Activated naive CD4-positive, alpha-beta T cell treated with anti-CD3 and anti-CD28 coated beads, Interleukin-2, amount 50 U/mL, for 16 hours (primary cell): ENCODE measurements at regions not wholly inside any gene's neighbourhood (a gene's known extent, or its start where the extent isn't known, plus 50 kb on each side); places are given as distances from the start of the nearest gene placed in this dataset.
"Not testable (repeated sequence)": the region's sequence is repeated elsewhere in the genome, so short reads cannot be mapped to it uniquely, and the experiment has no call there.

ENCODE experiments used
- DNase-seq: peaks from one replicate; pipeline ENCODE4 v3.0.0-alpha.2; 2020

GRCh38 chr3:159859424-159859823, 129.2 kb upstream of the IL12A start:
- no peak for DNase-seq

DNA sequence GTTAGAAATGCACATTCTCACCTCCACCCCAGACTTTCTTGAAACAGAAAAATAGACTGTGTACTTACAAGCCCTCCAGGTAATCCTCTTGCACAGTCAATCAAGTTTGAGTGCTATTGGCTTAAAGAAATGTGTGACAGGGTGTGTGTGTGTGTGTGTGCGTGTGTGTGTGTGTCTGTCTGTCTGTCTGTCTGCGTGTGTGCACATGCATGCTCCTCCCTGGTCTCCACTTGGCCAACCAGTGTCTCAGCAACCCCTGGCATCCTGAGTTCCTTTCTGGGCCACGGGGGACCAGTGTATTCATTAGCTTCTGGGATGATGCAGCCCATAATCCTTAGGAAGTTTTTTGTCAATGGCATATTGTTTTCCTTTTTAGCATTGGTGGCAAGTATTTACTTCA, 128.8 kb upstream of the IL12A start:
- DNase-seq, result no peak

GRCh38 chr3:159860269-159861116, 128.1 kb upstream of the IL12A start:
- DNase-seq, result no peak

DNA sequence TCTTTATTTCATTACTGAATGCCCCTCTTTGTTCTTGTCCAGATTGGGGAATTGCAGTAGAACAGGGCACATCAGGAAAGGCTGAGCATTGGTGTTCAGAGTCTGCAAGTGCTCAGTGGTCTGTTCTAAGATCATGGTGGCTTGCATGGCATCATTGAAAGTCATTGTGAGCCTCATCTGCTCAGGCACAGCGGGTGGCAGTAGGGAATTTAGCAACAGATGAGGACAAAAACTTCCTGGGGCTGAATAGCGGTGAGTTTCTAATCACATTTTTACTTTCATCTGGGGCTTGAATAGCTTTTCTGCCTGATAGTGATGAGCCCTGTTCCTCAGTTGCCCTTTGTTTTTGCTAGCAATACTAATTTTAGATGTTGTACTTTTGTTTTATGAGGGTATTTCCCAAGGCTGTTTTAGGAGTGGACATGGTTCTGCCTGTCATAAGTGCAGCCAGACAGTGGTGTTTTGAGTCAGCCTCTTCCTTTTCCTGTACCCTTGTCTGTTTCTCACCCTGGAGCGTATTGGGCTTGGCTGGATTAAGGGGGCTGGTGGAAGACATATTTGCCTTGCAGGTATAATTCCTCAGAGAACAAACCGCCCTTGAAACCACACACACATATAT, 127.2 kb upstream of the IL12A start:
- no peak for DNase-seq

DNA sequence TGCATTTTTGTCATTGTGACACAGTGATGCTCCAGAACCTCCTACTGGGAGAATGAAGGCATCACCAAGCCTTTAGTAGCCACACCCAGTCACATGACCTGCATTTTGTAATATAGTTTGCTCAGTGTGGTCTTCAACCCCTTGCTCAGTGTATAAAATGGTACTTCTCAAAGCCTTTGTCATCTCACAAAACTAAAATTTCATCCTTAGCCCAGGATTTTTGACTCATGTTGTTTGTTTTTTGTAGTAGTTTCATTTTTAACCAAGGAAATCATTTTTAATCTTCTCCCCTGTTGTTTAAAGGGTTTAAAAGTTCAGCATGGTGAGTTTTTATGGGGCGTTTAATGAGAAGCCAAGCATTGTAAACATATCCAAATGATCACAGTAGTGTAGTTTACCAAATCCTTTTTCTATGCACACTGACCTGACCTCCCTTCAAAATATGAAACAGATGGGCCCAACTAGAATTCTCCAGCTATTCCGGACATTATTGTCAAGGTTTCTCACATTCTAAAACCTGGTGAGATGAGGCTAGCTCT, 123.5 kb upstream of the IL12A start:
- no peak for DNase-seq

GRCh38 chr3:159866201-159866746, 122.4 kb upstream of the IL12A start:
- no peak for DNase-seq

- no peak for DNase-seq
Observed at GRCh38 chr3:159867372-159867771, 121.3 kb upstream of the IL12A start.

- DNase-seq, result no peak
Observed at GRCh38 chr3:159870723-159871122, 117.9 kb upstream of the IL12A start.

DNA sequence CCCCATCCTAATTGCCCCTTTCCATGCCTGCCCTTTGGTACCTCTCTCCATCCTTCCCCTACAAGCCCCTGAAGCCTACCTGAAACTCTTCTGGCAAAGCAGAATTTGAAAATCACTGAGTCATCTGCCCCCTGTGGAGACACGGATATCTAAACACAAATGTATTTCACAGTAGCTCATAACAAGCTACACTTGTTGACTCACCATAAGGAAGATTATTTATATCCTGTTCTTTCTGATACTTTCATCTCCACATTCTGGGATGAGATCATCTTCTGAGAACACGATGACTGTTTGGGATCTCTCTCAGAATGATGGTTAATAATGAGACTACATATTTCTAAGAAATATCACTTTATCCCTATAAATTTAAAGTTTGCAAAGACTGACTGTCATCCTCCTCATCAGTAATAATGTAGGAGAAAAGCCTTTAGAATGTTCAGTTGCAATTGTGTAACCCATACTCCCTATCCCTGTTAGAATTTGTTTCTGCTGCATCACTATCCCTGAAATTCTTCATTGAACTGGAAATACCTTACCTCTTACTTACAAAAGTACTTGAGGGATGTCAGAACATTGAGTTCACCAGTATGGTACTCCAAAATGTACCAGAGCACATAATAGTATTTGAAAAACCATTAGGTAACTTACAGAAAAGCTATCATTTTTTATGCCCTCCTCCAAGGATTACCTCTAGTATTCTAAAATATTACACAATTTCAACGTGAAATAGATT, 116.1 kb upstream of the IL12A start:
- no peak for DNase-seq

DNA sequence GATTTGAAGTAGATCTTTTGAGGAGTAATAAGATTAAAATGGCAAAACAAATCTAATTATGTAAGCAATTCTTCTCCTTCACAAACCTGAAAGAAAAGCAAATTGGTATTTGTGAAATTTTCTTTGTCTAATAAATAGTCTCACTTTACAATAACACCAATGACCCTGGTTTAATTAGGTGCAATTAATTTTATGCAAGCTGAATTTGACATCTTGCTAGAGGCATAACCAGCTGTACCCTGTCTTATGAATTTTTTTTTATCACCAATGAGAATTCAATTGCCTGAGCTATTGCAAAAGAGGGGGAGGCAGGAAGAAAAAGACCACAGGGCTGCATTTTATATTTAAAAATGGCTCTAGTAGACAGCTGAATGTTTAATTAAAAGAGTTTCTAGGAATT, 113.5 kb upstream of the IL12A start:
- no peak for DNase-seq

- no peak for DNase-seq
Observed at GRCh38 chr3:159877924-159878323, 110.7 kb upstream of the IL12A start.

- DNase-seq, result no peak
Observed at GRCh38 chr3:159879146-159879545, 109.5 kb upstream of the IL12A start.

DNA sequence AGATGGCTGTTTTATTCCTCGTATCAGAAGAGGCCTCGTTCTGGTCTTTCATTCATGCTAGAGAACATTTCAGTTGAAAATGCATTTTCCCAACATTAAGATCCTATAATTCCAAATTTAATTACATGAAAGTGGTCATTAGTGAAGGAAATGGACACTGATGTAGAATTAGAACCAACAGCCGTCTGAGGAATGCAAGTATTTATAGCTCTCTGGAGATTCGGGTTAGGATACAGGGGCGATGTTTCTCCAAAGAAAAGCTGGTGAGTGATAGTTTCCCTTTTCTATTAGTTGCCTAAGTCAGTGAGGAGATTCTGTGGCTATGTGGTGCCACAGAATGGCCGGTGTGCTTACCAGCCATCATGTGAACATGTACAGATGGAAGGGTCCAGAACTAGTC, 109.0 kb upstream of the IL12A start:
- DNase-seq, result no peak

DNA sequence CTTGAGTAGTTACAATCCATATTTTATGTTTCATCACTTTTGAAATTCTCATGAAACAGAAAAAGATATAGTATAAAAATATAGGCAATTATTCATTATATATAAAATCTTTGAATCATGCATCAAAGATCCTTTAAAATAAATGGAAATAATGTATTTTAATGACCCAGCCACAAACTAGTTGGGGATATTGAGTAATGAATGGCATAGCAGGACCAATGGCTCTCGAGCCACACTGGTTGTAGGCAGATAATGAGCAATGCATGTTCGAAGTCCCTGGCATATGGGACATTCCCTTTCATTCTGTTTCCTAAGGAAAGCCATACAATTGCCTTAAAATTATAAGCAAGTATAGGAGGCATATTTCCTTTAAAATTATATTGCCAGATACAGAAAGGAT, 107.4 kb upstream of the IL12A start:
- no peak for DNase-seq

- DNase-seq, result no peak
Observed at GRCh38 chr3:159881828-159882309, 106.8 kb upstream of the IL12A start.

GRCh38 chr3:159882367-159882766, 106.3 kb upstream of the IL12A start:
- DNase-seq, result no peak

- DNase-seq, result no peak
Observed at GRCh38 chr3:159882790-159883779, 105.5 kb upstream of the IL12A start.

DNA sequence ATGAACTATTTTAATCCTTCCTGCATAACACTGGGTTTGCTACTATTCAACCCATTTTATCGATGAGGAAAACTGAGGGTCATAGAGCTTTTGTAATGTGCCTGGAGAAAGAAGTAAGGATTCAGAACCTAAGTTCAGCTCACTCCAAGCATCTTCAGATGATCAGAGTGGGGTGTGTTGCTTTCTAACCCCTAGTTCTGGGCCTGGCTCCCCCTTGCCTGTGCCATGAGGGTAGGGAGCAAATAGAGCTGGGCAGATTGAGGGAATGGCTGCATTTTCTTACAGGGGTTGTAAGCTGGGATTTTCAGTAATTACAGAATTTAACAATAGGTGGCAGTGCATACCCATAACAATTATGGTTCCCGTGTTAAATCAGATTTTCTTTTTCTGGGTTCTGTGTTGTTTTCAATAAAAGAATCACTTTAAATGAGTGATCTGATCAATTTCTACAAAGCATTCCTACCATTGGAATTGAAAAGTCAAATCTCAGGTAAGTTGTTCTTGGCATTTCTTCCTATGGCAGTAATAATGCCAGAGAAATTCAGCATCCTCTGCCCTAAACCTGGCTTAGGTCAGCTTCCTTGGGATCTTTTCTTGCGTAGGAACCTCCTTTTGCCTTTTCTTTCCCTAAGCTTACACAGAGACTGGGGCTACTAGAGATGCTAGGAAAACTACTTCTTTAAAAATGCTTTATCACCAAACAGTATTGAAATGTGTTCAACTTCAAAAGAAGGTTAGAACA, 103.8 kb upstream of the IL12A start:
- no peak for DNase-seq

DNA sequence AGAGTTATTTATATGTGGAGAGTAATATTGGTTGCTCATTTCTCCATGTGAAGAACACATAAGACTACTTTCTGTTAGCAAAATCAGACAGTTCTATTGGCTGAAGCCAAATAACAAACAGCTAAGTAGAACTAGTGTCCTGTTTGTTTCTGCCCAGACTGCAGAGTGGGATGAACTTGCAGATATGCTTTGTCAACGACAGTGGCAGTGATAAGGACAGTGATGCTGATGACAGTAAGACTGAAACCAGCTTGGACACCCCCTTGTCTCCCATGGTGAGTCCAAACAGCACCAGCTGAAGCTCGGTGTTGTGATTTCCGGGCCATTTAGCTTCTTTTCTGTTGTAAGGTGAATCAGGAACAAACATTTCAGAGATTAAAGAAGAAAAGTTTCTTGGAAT, 102.6 kb upstream of the IL12A start:
- no peak for DNase-seq

DNA sequence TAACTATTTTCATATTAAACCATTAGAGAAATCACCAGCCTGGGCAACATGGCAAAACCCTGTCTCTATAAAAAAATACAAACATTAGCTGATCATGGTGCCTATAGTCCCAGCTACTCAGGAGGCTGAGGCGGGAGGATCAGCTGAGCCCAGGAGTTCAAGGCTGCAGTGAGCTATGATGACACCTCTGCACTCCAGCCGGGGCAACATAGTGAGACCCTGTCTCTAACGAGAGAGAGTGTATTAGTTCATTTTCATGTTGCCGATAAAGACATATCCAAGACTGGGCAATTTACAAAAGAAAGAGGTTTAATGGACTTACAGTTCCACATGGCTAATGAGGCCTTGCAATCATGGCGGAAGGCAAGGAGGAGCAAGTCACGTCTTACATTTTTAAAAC, 102.1 kb upstream of the IL12A start:
- DNase-seq, result not testable (repeated sequence)

GRCh38 chr3:159887168-159887567, 101.5 kb upstream of the IL12A start:
- DNase-seq, result no peak
